Stomach (tissue), 4 donors: ENCODE measurements at regions not wholly inside any gene's neighbourhood (a gene's known extent, or its start where the extent isn't known, plus 50 kb on each side); places are given as distances from the start of the nearest gene placed in this dataset.
A peak's percentile ranks its signal among the peaks of the same experiment; 100 is the strongest.

Experiments used
- CTCF ChIP-seq, 7 experiments: fragments of 450-650 bp in 4 of 7; fragments of 200-600 bp in 3 of 7; sonication (generic) in 3 of 7; IDR thresholded peaks; one replicate each; pipeline ENCODE4 v1.5.1; 2016 to 2019; ENCODE audit warnings: antibody characterized with exemption in 7 of 7, control low read depth in 2 of 7, mild to moderate bottlenecking in 1 of 7
- EP300 ChIP-seq: sonication (generic); formaldehyde crosslinking; IDR thresholded peaks from one replicate; pipeline ENCODE4 v1.6.1; 2017; ENCODE audit warnings: antibody characterized with exemption
- POLR2A ChIP-seq, 4 donors: fragments of 450-650 bp; IDR thresholded peaks; one replicate each; pipeline ENCODE4 v1.6.1; 2016; ENCODE audit warnings: antibody characterized with exemption in 4 of 4, control low read depth in 2 of 4, mild to moderate bottlenecking in 1 of 4, moderate library complexity in 1 of 4
- POLR2AphosphoS5 ChIP-seq, 3 donors: sonication (generic); formaldehyde crosslinking; IDR thresholded peaks; one replicate each; pipeline ENCODE4 v1.6.1; 2016; ENCODE audit warnings: antibody characterized with exemption in 3 of 3

DNA sequence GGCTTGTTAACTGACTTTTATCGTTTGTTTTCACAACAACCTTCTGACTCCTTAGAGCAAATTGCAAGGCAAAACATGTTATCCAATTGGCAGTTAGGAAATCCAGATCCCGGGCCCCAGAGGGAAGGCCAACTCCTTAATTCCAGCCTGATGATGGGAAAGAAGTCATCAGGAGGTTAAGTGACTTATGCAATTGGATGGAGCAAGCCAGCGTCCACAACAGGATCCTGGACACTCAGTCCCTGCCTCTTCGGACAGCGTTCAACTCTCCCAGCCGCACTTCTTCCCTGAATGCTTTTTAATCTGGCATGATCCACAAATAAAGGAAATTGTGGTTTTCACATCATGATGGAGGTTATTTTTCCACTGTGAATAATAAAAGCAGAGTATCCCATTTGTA lies 310.1 kb downstream of the RAB28 start:
- TF ChIP-seq CTCF (IDR thresholded peaks at IDR 0.05), result no peak
- no peak for TF ChIP-seq POLR2A (IDR thresholded peaks at IDR 0.05)
- TF ChIP-seq POLR2AphosphoS5 (IDR thresholded peaks at IDR 0.05), result peak in 1 of 3 donors; percentile 24
- TF ChIP-seq EP300, result no peak
